ENCODE measurements at regions not wholly inside any gene's neighbourhood (a gene's known extent, or its start where the extent isn't known, plus 50 kb on each side); places are given as distances from the start of the nearest gene placed in this dataset.
"Not testable (repeated sequence)": the region's sequence is repeated elsewhere in the genome, so short reads cannot be mapped to it uniquely, and the experiment has no call there.

DNA sequence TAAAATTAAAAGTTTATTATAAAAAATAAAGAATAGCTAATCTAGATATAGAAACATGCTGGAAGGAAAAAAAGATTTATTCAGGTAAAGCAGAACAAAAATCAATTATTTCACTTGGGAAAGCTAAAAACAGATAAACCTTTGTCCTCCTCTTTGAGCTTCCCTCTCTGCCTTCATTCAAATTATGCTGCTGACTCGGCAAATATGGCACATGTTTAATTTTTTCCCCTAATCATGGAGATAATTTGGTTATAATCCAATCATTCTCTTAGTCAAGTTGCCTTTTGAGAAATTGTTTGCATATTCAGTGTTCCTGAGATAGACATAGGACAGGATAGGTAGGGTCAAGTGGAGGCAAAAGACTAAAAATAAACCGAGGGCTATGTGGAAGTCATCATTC, 556.8 kb upstream of the PTCHD4 start:
- no peaks in the 10 kb centered on the region for H3K4me1 ChIP-seq
- DNase-seq (ENCODE audit: extremely low spot score), result no peak
- no peaks in the 10 kb centered on the region for H3K27me3 ChIP-seq
- no peak for TF ChIP-seq EP300 (IDR thresholded peaks at IDR 0.05)
- TF ChIP-seq POLR2A (IDR thresholded peaks at IDR 0.05; ENCODE audit: low read depth), result no peak
- TF ChIP-seq, protein P1, sequence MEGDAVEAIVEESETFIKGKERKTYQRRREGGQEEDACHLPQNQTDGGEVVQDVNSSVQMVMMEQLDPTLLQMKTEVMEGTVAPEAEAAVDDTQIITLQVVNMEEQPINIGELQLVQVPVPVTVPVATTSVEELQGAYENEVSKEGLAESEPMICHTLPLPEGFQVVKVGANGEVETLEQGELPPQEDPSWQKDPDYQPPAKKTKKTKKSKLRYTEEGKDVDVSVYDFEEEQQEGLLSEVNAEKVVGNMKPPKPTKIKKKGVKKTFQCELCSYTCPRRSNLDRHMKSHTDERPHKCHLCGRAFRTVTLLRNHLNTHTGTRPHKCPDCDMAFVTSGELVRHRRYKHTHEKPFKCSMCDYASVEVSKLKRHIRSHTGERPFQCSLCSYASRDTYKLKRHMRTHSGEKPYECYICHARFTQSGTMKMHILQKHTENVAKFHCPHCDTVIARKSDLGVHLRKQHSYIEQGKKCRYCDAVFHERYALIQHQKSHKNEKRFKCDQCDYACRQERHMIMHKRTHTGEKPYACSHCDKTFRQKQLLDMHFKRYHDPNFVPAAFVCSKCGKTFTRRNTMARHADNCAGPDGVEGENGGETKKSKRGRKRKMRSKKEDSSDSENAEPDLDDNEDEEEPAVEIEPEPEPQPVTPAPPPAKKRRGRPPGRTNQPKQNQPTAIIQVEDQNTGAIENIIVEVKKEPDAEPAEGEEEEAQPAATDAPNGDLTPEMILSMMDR (IDR thresholded peaks at IDR 0.05), result no peak
- no peak for TF ChIP-seq POLR2AphosphoS5 (IDR thresholded peaks at IDR 0.05)
- H3K9me3 ChIP-seq, result no peaks in the 10 kb centered on the region
- H3K27ac ChIP-seq (replicated peaks in 1 of 4), result no peak overlapping the region
- 58% methylated on average over 2 of the region's 2 CpGs for WGBS
- intact Hi-C loops (cut with DNase I), result no loop called here
- H3K36me3 ChIP-seq, result no peaks in the 10 kb centered on the region
- H3K4me3 ChIP-seq, result no peak overlapping the region

DNA sequence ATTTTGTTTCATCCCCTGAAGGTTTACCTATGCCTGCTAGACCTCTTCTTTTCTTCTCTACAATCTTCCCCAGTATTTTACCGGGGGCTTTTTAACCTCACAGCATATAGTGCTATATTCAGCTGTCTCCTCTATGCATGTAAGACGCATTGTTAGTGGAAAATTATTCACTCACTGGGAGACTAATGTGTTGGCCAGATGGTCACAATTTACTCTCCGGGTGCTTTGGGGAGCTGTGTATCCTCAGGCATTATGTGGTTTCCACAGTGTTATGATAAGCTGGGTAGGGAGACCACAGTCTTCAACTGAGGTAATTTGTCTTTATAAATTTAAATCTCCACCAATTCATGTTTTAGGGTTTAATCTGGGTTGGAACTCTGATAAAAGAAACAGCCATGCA, 553.8 kb upstream of the PTCHD4 start:
- no peak for DNase-seq (ENCODE audit: extremely low spot score)
- H3K27me3 ChIP-seq, result no peaks in the 10 kb centered on the region
- H3K4me1 ChIP-seq, result no peaks in the 10 kb centered on the region
- 38% methylated on average over 3 of the region's 3 CpGs for WGBS
- H3K36me3 ChIP-seq, result no peaks in the 10 kb centered on the region
- H3K4me3 ChIP-seq, result no peak overlapping the region
- H3K9me3 ChIP-seq, result no peaks in the 10 kb centered on the region
- no peak overlapping the region for H3K27ac ChIP-seq (replicated peaks in 1 of 4)
- no peak for TF ChIP-seq POLR2AphosphoS5 (IDR thresholded peaks at IDR 0.05)
- no peak for TF ChIP-seq POLR2A (IDR thresholded peaks at IDR 0.05; ENCODE audit: low read depth)
- TF ChIP-seq EP300 (IDR thresholded peaks at IDR 0.05), result no peak
- TF ChIP-seq, protein P1 (IDR thresholded peaks at IDR 0.05), result no peak
- intact Hi-C loops (cut with DNase I), result no loop called here

DNA sequence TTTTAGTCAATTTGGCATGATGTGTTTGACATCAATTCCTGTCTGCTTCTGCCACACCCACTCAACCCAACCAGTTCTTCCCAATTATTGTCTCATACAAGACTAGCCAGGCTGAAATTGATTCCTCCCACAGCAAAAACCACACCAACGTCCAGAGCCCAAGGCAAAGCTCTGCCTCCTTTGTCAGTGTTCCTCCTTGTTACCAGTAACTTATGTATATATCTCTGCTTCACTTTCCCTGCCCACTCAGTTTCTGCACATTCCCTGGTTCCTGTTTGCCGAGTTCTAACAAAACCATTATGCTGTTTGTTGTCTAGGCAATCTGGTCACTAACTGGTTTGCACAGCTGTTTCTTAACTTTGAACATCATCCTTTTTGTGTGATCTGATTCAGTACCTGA, 547.9 kb upstream of the PTCHD4 start:
- WGBS, result 51% methylated on average over 2 of the region's 2 CpGs
- intact Hi-C loops (cut with DNase I), result no loop called here
- no peaks in the 10 kb centered on the region for H3K9me3 ChIP-seq
- no peaks in the 10 kb centered on the region for H3K27me3 ChIP-seq
- TF ChIP-seq, protein P1 (IDR thresholded peaks at IDR 0.05), result no peak
- TF ChIP-seq POLR2AphosphoS5 (IDR thresholded peaks at IDR 0.05), result no peak
- no peak for TF ChIP-seq POLR2A (IDR thresholded peaks at IDR 0.05; ENCODE audit: low read depth)
- no peak for TF ChIP-seq EP300 (IDR thresholded peaks at IDR 0.05)
- no peak for DNase-seq (ENCODE audit: extremely low spot score)
- H3K27ac ChIP-seq (replicated peaks in 1 of 4), result no peak overlapping the region
- no peaks in the 10 kb centered on the region for H3K36me3 ChIP-seq
- H3K4me3 ChIP-seq, result no peak overlapping the region
- H3K4me1 ChIP-seq, result no peaks in the 10 kb centered on the region

DNA sequence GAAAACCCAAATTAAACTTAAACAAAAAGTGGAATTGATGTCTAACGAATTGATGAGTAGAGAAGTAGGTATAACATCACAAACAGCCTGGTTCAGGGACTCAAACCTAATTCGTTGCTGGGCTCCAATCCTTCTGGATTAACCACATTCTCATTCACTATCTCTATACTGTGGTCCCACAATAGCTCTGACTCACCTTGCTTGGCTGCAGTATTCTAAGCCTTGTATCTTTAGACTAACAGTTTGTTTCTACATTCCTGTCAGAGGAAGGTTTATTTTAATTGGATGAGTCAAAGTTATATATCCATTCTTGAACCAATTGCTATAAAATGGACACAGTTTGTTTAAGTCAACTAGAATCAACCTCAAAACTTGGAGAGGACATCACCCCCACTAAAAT, 530.5 kb upstream of the PTCHD4 start:
- Histone ChIP-seq H3K9me3 (peaks cover 0 to 12% (median 2%) of the 10 kb centered on the region in 4 donors), H3K27ac (replicated peaks in 1 of 4) (no peak overlapping the region), H3K36me3 (no peaks in the 10 kb centered on the region), H3K4me1 (no peaks in the 10 kb centered on the region), H3K4me3 (no peak overlapping the region), H3K27me3 (no peaks in the 10 kb centered on the region)
- TF ChIP-seq EP300 (IDR thresholded peaks at IDR 0.05) (no peak), POLR2A (IDR thresholded peaks at IDR 0.05; ENCODE audit: low read depth) (no peak), POLR2AphosphoS5 (IDR thresholded peaks at IDR 0.05) (no peak)
- TF ChIP-seq, protein P1 (IDR thresholded peaks at IDR 0.05), result no peak
- DNase-seq (ENCODE audit: extremely low spot score), result no peak
- intact Hi-C loops (cut with DNase I), result no loop called here
- 39% methylated on average over 2 of the region's 2 CpGs for WGBS

GRCh38 chr6:48638796-48639195, 527.8 kb upstream of the PTCHD4 start:
- H3K27ac ChIP-seq (replicated peaks in 1 of 4); H3K4me3 ChIP-seq; H3K4me1 ChIP-seq; intact Hi-C loops (cut with DNase I); H3K36me3 ChIP-seq; H3K27me3 ChIP-seq; DNase-seq (ENCODE audit: extremely low spot score): not testable (repeated sequence)
- peaks cover 0 to 12% (median 2%) of the 10 kb centered on the region in 4 donors for H3K9me3 ChIP-seq
- WGBS, result 36% methylated on average over 1 of the region's 1 CpG

Measured in esophagus muscularis mucosa (tissue), 4 donors.